ENCODE measurements at regions not wholly inside any gene's neighbourhood (a gene's known extent, or its start where the extent isn't known, plus 50 kb on each side); places are given as distances from the start of the nearest gene placed in this dataset.
"Not testable (repeated sequence)": the region's sequence is repeated elsewhere in the genome, so short reads cannot be mapped to it uniquely, and the experiment has no call there.

DNA sequence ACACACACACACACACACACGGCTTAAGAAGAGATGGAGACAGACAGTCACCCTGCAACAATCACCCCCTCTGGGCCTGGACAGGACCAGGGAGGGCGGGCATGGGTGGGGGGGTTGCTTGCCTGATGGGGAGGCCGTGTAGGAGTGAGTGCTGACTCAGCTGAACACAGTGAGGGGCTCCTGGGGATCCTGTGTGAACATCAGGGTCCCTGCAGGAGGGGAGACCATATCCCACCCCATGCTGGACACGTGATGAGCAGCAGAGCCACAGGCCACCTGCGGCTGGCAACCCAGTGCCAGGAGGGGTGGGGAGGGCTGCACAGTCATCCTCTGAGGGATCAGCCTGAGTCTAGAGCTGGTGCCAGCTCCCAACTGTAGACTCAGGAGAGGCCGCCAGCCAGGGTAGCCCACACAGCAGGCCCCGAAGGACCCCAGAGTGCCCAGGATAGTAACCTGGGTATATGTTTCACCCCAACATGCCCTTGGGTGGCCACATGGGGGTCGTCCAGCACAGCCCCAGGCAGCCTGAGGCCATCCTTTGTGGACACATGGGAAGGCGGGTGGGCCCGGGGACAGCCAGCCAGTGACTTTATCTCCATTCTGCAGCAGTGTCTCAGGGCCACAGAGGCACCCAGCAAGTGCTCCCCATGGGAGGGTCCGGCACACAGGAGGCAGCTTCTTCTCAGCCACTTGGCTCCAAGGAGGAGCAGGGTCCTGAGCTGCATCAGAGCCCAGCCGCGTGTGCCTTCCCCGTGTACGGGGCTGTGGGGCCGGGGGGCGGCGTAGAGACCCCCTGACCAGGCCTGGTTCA, 73.7 kb upstream of the SFSWAP start:
- Histone ChIP-seq H3K27ac (ENCODE audit: low read length) (no peak overlapping the region), H3K27me3 (ENCODE audit: control insufficient read depth, insufficient read depth, low read length) (no peaks in the 10 kb centered on the region), H3K4me1 (ENCODE audit: control insufficient read depth, low read depth, low read length) (no peaks in the 10 kb centered on the region), H3K4me3 (ENCODE audit: low read length) (no peak overlapping the region), H3K36me3 (ENCODE audit: control insufficient read depth, low read depth, low read length) (no peaks in the 10 kb centered on the region), H3K9me3 (ENCODE audit: control insufficient read depth, low read depth, low read length) (no peaks in the 10 kb centered on the region), H3K9ac (ENCODE audit: low read length) (no peak overlapping the region)

DNA sequence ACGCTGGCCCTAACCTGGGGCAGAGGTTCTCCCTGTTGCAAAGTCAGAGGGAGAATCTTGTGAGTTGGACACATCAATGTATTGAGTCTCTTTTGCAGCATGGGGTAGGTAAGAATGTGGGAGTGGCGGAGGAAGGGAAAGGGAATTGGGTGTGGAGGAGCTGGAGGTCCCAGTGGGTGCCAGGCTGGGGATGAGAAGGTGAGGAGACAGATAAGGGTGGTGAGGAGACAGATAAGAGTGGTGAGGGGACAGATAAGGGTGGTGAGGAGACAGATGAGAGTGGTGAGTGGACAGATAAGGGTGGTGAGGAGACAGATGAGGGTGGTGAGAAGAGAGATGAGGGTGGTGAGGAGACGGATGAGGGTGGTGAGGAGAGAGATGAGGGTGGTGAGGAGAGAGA, 72.9 kb upstream of the SFSWAP start:
- no peaks in the 10 kb centered on the region for H3K27me3 ChIP-seq (ENCODE audit: control insufficient read depth, insufficient read depth, low read length)
- no peak overlapping the region for H3K4me3 ChIP-seq (ENCODE audit: low read length)
- H3K36me3 ChIP-seq (ENCODE audit: control insufficient read depth, low read depth, low read length), result no peaks in the 10 kb centered on the region
- no peaks in the 10 kb centered on the region for H3K9me3 ChIP-seq (ENCODE audit: control insufficient read depth, low read depth, low read length)
- H3K4me1 ChIP-seq (ENCODE audit: control insufficient read depth, low read depth, low read length), result no peaks in the 10 kb centered on the region
- no peak overlapping the region for H3K9ac ChIP-seq (ENCODE audit: low read length)
- no peak overlapping the region for H3K27ac ChIP-seq (ENCODE audit: low read length)

DNA sequence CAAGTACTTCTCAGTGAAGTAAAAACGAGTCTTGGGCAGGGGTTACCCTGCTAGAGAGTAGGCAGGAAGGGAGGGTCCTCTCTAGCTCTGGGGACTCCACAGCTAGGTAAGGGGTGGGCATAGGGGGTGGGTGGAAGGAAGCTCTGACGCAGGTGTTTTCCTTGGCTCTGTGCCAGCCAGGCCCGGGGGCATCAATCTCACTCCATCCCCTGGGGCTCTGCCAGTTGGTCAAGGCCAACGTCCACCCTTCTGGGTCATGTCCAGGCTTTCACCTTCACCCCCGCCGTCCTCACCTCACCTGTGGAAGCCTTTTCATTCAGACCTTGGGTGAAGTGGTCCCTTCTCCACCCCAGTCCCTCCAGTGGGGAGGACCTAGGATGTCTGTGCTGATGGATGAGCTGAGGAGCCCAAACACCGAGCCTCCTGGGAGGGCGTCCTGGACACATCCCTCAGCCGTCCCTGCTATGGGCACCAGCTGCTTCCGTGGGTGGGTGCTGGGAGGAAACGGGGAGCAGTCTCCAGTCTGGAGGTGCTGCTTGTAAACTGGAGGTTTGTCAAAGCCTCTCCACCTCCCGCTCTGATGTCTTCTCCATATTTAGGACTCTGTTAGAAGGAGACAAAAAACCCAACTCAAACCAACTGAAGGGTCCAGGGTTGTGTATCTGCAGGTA, 71.5 kb upstream of the SFSWAP start:
- Histone ChIP-seq H3K4me3 (ENCODE audit: low read length) (no peak overlapping the region), H3K27ac (ENCODE audit: low read length) (no peak overlapping the region), H3K9me3 (ENCODE audit: control insufficient read depth, low read depth, low read length) (no peaks in the 10 kb centered on the region), H3K27me3 (ENCODE audit: control insufficient read depth, insufficient read depth, low read length) (no peaks in the 10 kb centered on the region), H3K9ac (ENCODE audit: low read length) (no peak overlapping the region), H3K36me3 (ENCODE audit: control insufficient read depth, low read depth, low read length) (no peaks in the 10 kb centered on the region), H3K4me1 (ENCODE audit: control insufficient read depth, low read depth, low read length) (peaks cover 5% of the 10 kb centered on the region)

DNA sequence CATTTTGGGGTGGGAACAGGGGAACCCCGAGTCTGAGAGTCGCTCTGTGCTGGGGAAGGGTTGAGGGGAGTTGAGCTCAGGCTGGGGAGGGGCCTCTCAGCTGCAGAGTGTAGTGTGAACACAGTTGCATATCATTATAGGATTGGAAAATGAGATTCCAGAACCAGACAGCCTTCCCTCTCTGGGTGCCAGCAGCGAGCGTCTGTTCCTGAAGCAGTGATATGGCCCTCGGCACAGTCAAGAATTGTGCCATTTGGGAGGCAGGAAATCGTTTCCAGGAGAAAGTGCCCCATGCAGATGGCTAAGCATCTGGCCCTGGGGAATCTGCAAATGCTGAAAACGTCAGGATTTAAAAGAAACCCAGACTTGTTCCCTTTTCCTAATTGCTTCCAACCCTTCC, 70.4 kb upstream of the SFSWAP start:
- H3K27ac ChIP-seq (ENCODE audit: low read length), result no peak overlapping the region
- no peak overlapping the region for H3K9ac ChIP-seq (ENCODE audit: low read length)
- no peaks in the 10 kb centered on the region for H3K27me3 ChIP-seq (ENCODE audit: control insufficient read depth, insufficient read depth, low read length)
- H3K4me1 ChIP-seq (ENCODE audit: control insufficient read depth, low read depth, low read length), result peaks cover 6% of the 10 kb centered on the region
- H3K9me3 ChIP-seq (ENCODE audit: control insufficient read depth, low read depth, low read length), result no peaks in the 10 kb centered on the region
- no peaks in the 10 kb centered on the region for H3K36me3 ChIP-seq (ENCODE audit: control insufficient read depth, low read depth, low read length)
- H3K4me3 ChIP-seq (ENCODE audit: low read length), result no peak overlapping the region

DNA sequence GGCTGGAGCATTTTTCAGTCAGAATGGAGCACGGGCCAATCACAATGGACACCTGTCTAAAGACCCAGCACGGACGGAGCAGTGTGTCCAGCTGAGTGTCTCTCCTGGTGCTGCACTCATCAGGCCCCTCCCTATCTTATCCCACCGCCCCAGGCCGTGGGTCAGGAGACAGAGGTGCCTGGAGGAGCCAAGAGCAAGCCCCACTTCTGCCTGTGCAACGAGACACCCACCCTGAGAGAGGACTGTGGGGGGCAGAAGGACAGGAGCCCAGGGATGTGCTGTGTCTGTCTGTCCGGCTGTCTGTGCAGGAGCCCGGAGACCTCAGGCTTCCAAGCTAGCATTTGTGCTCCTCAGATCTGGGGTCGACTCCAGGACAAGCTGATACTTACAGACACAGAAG, 69.6 kb upstream of the SFSWAP start:
- H3K27me3 ChIP-seq (ENCODE audit: control insufficient read depth, insufficient read depth, low read length), result no peaks in the 10 kb centered on the region
- peaks cover 6% of the 10 kb centered on the region for H3K4me1 ChIP-seq (ENCODE audit: control insufficient read depth, low read depth, low read length)
- H3K9me3 ChIP-seq (ENCODE audit: control insufficient read depth, low read depth, low read length), result no peaks in the 10 kb centered on the region
- no peak overlapping the region for H3K9ac ChIP-seq (ENCODE audit: low read length)
- H3K27ac ChIP-seq (ENCODE audit: low read length), result no peak overlapping the region
- no peaks in the 10 kb centered on the region for H3K36me3 ChIP-seq (ENCODE audit: control insufficient read depth, low read depth, low read length)
- no peak overlapping the region for H3K4me3 ChIP-seq (ENCODE audit: low read length)

DNA sequence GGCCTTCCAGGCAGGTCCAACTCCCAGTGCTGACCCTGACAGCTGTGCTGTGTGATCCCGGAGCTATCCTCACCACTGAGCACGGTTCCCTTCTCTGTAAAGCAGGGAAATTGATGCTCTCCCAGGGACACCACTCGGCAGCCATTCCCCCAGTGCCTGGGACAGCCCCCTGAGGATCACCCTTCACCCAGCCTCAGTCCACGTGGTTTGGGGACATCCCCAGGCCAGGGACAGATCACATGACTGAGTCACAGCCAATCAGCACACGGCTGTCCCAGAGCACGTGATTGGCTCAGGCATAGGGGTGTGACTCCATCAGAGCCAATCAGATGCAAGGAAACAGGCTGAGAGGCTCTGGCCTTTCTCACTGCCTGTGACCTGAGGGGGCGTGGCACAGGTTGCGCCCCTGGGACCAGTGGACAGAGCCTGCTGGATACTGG, 68.8 kb upstream of the SFSWAP start:
- Histone ChIP-seq H3K27ac (ENCODE audit: low read length) (no peak overlapping the region), H3K27me3 (ENCODE audit: control insufficient read depth, insufficient read depth, low read length) (no peaks in the 10 kb centered on the region), H3K36me3 (ENCODE audit: control insufficient read depth, low read depth, low read length) (no peaks in the 10 kb centered on the region), H3K4me3 (ENCODE audit: low read length) (no peak overlapping the region), H3K9ac (ENCODE audit: low read length) (no peak overlapping the region), H3K4me1 (ENCODE audit: control insufficient read depth, low read depth, low read length) (peaks cover 6% of the 10 kb centered on the region), H3K9me3 (ENCODE audit: control insufficient read depth, low read depth, low read length) (no peaks in the 10 kb centered on the region)

DNA sequence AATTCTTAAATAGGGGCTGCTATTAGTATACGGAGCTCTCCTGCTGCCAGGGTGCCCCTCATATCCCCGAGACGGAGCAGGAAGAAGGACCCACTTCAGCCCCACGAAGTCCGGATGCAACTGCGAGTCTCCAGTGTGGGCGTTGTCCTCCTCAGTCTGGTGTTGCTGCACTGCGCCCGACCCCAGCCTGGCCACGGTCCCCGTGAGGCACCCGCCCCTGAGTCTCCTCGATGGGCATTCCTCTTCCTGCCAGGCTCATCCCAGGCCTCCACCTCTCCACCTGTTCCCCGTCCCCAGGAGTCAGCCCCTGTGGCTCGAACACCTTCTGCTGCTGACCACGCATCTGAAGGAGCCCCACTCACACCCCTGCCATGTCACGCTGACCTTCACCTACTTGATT, 68.1 kb upstream of the SFSWAP start:
- Histone ChIP-seq H3K27me3 (ENCODE audit: control insufficient read depth, insufficient read depth, low read length) (no peaks in the 10 kb centered on the region), H3K4me1 (ENCODE audit: control insufficient read depth, low read depth, low read length) (peaks cover 6% of the 10 kb centered on the region), H3K27ac (ENCODE audit: low read length) (no peak overlapping the region), H3K4me3 (ENCODE audit: low read length) (no peak overlapping the region), H3K36me3 (ENCODE audit: control insufficient read depth, low read depth, low read length) (no peaks in the 10 kb centered on the region), H3K9me3 (ENCODE audit: control insufficient read depth, low read depth, low read length) (no peaks in the 10 kb centered on the region), H3K9ac (ENCODE audit: low read length) (no peak overlapping the region)

DNA sequence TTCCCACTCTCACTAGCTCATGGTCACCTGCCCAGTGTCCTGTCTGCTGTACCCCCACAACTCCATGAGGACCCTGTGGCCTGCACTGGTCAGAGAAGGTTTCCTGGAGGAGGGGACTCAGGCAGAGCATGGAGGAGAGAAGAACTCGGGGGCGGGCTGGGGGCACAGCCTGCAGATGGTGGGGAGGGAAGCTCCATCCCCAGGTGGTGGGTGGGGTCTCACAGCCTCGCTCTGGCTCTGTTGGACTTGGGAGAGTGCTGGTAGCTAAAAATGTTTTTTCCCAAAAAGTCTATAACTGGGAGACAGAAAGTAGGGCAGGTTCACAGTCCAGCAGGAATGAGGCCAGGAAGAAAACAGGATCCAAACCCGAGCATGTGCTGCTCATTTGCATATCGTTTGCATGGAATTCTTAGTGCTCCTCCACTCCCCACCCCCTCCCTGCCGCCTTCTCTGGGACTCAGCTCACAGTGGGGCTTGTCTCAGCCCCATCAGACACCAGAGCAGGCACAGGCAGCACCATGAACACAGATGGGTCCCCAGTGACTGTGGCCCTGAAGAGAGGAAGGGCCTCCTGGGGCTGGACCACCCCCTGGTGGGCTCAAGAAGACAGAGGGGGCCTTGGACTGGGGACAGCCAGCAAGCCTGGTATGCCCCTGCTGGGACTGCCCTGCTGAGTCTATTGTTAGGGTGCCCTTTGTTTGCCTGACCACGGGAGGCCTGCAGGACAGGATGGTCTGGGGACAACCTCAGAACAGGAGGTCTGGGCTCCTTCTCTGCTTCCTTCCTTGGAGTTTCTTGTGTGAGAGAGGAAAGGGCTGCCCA, 67.0 kb upstream of the SFSWAP start:
- no peak overlapping the region for H3K4me3 ChIP-seq (ENCODE audit: low read length)
- H3K36me3 ChIP-seq (ENCODE audit: control insufficient read depth, low read depth, low read length), result no peaks in the 10 kb centered on the region
- H3K4me1 ChIP-seq (ENCODE audit: control insufficient read depth, low read depth, low read length), result peaks cover 6% of the 10 kb centered on the region
- H3K9ac ChIP-seq (ENCODE audit: low read length), result no peak overlapping the region
- H3K27ac ChIP-seq (ENCODE audit: low read length), result no peak overlapping the region
- H3K27me3 ChIP-seq (ENCODE audit: control insufficient read depth, insufficient read depth, low read length), result no peaks in the 10 kb centered on the region
- no peaks in the 10 kb centered on the region for H3K9me3 ChIP-seq (ENCODE audit: control insufficient read depth, low read depth, low read length)

DNA sequence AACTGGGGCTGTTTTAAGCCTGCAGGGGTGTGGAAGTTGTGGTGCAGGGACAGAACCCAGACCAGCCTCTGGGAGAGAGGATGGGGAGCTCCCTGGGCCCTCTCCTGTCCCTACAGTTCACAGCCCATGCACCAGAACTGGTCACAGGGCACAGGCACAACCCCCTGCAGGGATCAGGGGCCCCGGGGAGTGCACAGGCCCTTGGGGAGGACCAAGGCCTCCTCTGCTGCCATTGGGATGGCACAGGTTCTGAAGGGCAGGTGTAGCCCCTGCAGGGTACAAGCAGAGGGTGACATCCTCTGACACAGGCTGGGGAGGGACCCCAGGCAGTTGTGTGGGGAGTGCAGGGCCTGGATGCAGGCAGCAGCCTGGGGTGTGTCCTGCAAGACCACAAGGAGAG, 66.4 kb upstream of the SFSWAP start:
- H3K9ac ChIP-seq (ENCODE audit: low read length), result no peak overlapping the region
- H3K27ac ChIP-seq (ENCODE audit: low read length), result no peak overlapping the region
- H3K36me3 ChIP-seq (ENCODE audit: control insufficient read depth, low read depth, low read length), result no peaks in the 10 kb centered on the region

DNA sequence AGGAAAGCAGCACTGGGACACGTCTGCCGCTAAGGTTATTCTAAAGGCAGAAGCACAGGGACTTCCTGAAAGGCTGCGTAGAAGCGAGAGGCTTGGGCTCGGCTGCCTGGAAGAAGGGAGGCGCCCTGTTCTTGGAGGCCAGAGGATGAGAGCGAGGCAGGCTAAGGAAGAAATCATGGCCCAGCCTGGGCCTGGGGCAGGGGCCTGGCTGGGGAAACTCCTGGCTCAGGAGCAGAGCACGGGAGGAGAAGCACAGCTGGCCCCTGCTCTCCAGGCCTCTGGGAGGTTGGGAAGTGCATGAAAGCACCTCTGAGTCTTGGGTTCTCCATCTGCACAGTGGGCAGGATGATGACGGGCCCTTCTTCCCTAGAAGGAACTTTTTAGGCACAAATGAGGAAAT, 66.0 kb upstream of the SFSWAP start:
- not testable (repeated sequence) for H3K27me3 ChIP-seq (ENCODE audit: control insufficient read depth, insufficient read depth, low read length); H3K4me1 ChIP-seq (ENCODE audit: control insufficient read depth, low read depth, low read length); H3K36me3 ChIP-seq (ENCODE audit: control insufficient read depth, low read depth, low read length); H3K4me3 ChIP-seq (ENCODE audit: low read length); H3K27ac ChIP-seq (ENCODE audit: low read length); H3K9me3 ChIP-seq (ENCODE audit: control insufficient read depth, low read depth, low read length); H3K9ac ChIP-seq (ENCODE audit: low read length)

More for the DNA sequence above, 66.4 kb upstream of the SFSWAP start:
- peaks cover 6% of the 10 kb centered on the region for H3K4me1 ChIP-seq (ENCODE audit: control insufficient read depth, low read depth, low read length)
- H3K27me3 ChIP-seq (ENCODE audit: control insufficient read depth, insufficient read depth, low read length), result no peaks in the 10 kb centered on the region
- no peaks in the 10 kb centered on the region for H3K9me3 ChIP-seq (ENCODE audit: control insufficient read depth, low read depth, low read length)
- no peak overlapping the region for H3K4me3 ChIP-seq (ENCODE audit: low read length)

DNA sequence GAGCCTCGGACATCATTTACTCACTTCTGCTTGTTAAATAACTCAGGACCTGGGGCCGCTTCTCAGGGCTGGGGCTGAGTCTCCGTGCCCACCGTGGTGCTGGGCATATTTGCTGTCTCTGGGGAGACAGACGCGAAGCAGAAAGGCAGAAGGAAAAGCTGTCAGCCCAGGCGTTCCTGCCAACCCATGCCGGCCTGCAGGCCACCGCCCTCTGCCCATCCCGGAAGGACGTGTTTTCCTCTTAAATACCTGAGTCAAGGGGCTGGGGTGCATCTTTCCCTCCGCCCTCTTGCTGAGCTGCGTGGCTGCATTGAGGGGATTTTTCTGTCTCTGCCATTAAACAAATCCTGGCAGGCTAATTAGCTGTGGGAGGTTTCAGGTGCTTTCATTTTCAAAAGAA, 65.3 kb upstream of the SFSWAP start:
- not testable (repeated sequence) for H3K4me1 ChIP-seq (ENCODE audit: control insufficient read depth, low read depth, low read length); H3K9me3 ChIP-seq (ENCODE audit: control insufficient read depth, low read depth, low read length); H3K4me3 ChIP-seq (ENCODE audit: low read length); H3K36me3 ChIP-seq (ENCODE audit: control insufficient read depth, low read depth, low read length); H3K27me3 ChIP-seq (ENCODE audit: control insufficient read depth, insufficient read depth, low read length); H3K27ac ChIP-seq (ENCODE audit: low read length); H3K9ac ChIP-seq (ENCODE audit: low read length)
